ENCODE measurements at regions not wholly inside any gene's neighbourhood (a gene's known extent, or its start where the extent isn't known, plus 50 kb on each side); places are given as distances from the start of the nearest gene placed in this dataset.
"Not testable (repeated sequence)": the region's sequence is repeated elsewhere in the genome, so short reads cannot be mapped to it uniquely, and the experiment has no call there.

DNA sequence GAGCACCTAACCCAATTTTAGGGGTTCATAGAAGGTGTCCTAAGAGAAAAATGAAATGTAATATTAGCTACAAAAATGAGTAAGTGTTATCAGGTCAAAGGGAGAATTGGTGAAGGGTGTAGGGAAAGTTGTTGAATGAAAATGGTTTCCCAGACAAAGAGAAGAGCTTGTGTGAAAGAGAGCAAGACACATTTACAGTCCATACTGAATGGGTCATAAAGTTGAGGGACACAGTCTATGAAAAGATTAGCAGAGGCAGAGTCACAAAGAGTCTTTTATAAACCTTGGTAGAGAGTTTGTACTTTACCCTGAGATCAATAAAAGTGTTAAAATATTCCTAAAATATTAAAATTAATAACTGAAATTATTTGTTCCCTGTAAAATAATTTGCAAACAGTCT lies 759.4 kb downstream of the DIAPH3 start:
- no peaks in the 10 kb centered on the region for H3F3A ChIP-seq (ENCODE audit: insufficient read depth, low read length, poor library complexity, severe bottlenecking)
- no peaks in the 10 kb centered on the region for H4K20me1 ChIP-seq (ENCODE audit: insufficient read depth)
- no peaks in the 10 kb centered on the region for H3K9me3 ChIP-seq (ENCODE audit: low read length)
- no peak overlapping the region for H2AFZ ChIP-seq (ENCODE audit: low read depth, low read length)
- no peaks in the 10 kb centered on the region for H3K36me3 ChIP-seq (ENCODE audit: insufficient read depth, low read length)
- TF ChIP-seq POLR2AphosphoS5 (IDR thresholded peaks at IDR 0.05) (no peak), EP300 (conservative IDR thresholded peaks at IDR 0.05; ENCODE audit: poor library complexity, severe bottlenecking) (no peak), EZH2 (IDR thresholded peaks at IDR 0.05; ENCODE audit: borderline replicate concordance, insufficient read depth, low read length, poor library complexity, severe bottlenecking) (no peak), RAD21 (conservative IDR thresholded peaks at IDR 0.05) (no peak)
- TF ChIP-seq, protein P1, sequence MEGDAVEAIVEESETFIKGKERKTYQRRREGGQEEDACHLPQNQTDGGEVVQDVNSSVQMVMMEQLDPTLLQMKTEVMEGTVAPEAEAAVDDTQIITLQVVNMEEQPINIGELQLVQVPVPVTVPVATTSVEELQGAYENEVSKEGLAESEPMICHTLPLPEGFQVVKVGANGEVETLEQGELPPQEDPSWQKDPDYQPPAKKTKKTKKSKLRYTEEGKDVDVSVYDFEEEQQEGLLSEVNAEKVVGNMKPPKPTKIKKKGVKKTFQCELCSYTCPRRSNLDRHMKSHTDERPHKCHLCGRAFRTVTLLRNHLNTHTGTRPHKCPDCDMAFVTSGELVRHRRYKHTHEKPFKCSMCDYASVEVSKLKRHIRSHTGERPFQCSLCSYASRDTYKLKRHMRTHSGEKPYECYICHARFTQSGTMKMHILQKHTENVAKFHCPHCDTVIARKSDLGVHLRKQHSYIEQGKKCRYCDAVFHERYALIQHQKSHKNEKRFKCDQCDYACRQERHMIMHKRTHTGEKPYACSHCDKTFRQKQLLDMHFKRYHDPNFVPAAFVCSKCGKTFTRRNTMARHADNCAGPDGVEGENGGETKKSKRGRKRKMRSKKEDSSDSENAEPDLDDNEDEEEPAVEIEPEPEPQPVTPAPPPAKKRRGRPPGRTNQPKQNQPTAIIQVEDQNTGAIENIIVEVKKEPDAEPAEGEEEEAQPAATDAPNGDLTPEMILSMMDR (IDR thresholded peaks at IDR 0.05; ENCODE audit: poor library complexity, severe bottlenecking): no peak
- no peak overlapping the region for H3K4me3 ChIP-seq (ENCODE audit: low read length)
- no peak overlapping the region for H3K4me2 ChIP-seq (ENCODE audit: low read length)
- H3K27ac ChIP-seq (ENCODE audit: low read length): no peak overlapping the region
- H3K79me2 ChIP-seq (replicated peaks; ENCODE audit: insufficient read depth, low read length): no peaks in the 10 kb centered on the region
- H3K9ac ChIP-seq (ENCODE audit: low read length): no peak overlapping the region
- H3K9me2 ChIP-seq (ENCODE audit: insufficient read depth, low read length): no peaks in the 10 kb centered on the region
- no peaks in the 10 kb centered on the region for H3K27me3 ChIP-seq (ENCODE audit: insufficient read depth, low read depth, low read length)

DNA sequence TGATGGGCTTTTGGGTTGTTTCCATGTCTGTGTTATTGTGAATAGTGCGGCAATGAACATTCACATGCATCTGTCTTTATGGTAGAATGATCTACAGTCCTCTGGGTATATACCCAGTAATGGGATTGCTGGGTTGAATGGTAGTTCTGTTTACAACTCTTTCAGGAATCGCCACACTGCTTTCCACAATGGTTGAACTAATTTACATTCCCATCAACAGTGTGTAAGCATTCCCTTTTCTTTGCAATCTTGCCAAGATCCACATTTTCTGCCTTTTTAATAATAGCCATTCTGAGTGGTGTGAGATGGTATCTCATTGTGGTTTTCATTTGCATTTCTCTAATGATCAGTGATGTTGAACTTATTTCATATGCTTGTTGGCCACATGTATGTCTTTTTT lies 756.5 kb downstream of the DIAPH3 start:
- H3K27ac ChIP-seq (ENCODE audit: low read length); H3K9me2 ChIP-seq (ENCODE audit: insufficient read depth, low read length); H3K27me3 ChIP-seq (ENCODE audit: insufficient read depth, low read depth, low read length): not testable (repeated sequence)

DNA sequence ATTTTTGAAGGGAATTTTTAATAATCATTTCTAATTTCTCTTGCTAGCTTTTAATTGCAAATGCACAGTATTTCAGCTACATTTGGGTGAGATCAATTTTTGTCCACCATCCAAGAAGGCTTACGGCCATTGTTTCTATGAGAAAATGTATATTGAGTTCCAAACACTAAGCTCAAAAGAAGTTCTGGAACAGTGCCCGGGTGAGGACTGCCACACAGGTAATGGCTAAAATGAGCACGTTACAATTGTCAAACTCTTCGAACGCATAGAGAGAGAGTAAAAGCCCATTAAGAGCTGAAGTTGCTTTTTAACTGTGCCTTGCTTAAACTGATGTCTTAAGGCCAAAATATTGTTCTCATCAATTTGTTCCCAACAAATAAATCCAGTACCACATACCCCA lies 755.0 kb downstream of the DIAPH3 start:
- Histone ChIP-seq H3K9ac (ENCODE audit: low read length) (no peak overlapping the region), H3K4me2 (ENCODE audit: low read length) (no peak overlapping the region), H3K79me2 (replicated peaks; ENCODE audit: insufficient read depth, low read length) (no peaks in the 10 kb centered on the region), H3K4me3 (ENCODE audit: low read length) (no peak overlapping the region), H3F3A (ENCODE audit: insufficient read depth, low read length, poor library complexity, severe bottlenecking) (no peaks in the 10 kb centered on the region), H3K27me3 (ENCODE audit: insufficient read depth, low read depth, low read length) (no peaks in the 10 kb centered on the region), H3K9me2 (ENCODE audit: insufficient read depth, low read length) (no peaks in the 10 kb centered on the region), H3K36me3 (ENCODE audit: insufficient read depth, low read length) (no peaks in the 10 kb centered on the region), H4K20me1 (ENCODE audit: insufficient read depth) (no peaks in the 10 kb centered on the region), H3K9me3 (ENCODE audit: low read length) (no peaks in the 10 kb centered on the region), H3K27ac (ENCODE audit: low read length) (peak overlapping the region; percentile 72), H2AFZ (ENCODE audit: low read depth, low read length) (no peak overlapping the region)
- TF ChIP-seq, protein P1 (IDR thresholded peaks at IDR 0.05; ENCODE audit: poor library complexity, severe bottlenecking): no peak
- TF ChIP-seq EP300 (conservative IDR thresholded peaks at IDR 0.05; ENCODE audit: poor library complexity, severe bottlenecking) (no peak), EZH2 (IDR thresholded peaks at IDR 0.05; ENCODE audit: borderline replicate concordance, insufficient read depth, low read length, poor library complexity, severe bottlenecking) (no peak), POLR2AphosphoS5 (IDR thresholded peaks at IDR 0.05) (no peak), TAF1 (IDR thresholded peaks at IDR 0.05; ENCODE audit: low read depth) (no peak)

More for the DNA sequence above, 756.5 kb downstream of the DIAPH3 start:
- H4K20me1 ChIP-seq (ENCODE audit: insufficient read depth); H3K9me3 ChIP-seq (ENCODE audit: low read length); H3F3A ChIP-seq (ENCODE audit: insufficient read depth, low read length, poor library complexity, severe bottlenecking); H3K36me3 ChIP-seq (ENCODE audit: insufficient read depth, low read length); H3K4me3 ChIP-seq (ENCODE audit: low read length); H3K4me2 ChIP-seq (ENCODE audit: low read length); H2AFZ ChIP-seq (ENCODE audit: low read depth, low read length); H3K79me2 ChIP-seq (replicated peaks; ENCODE audit: insufficient read depth, low read length); H3K9ac ChIP-seq (ENCODE audit: low read length): not testable (repeated sequence)
